ENCODE measurements at regions not wholly inside any gene's neighbourhood (a gene's known extent, or its start where the extent isn't known, plus 50 kb on each side); places are given as distances from the start of the nearest gene placed in this dataset.

GRCh38 chr2:173544641-173545363, 190.1 kb downstream of the CDCA7 start:
- TF ChIP-seq, protein P1, sequence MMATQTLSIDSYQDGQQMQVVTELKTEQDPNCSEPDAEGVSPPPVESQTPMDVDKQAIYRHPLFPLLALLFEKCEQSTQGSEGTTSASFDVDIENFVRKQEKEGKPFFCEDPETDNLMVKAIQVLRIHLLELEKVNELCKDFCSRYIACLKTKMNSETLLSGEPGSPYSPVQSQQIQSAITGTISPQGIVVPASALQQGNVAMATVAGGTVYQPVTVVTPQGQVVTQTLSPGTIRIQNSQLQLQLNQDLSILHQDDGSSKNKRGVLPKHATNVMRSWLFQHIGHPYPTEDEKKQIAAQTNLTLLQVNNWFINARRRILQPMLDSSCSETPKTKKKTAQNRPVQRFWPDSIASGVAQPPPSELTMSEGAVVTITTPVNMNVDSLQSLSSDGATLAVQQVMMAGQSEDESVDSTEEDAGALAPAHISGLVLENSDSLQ (IDR thresholded peaks at IDR 0.05): no peak
- TF ChIP-seq FOXK2 (IDR thresholded peaks at IDR 0.05): no peak
- no peak for TF ChIP-seq SUZ12 (IDR thresholded peaks at IDR 0.05)
- no peak for TF ChIP-seq TARDBP (IDR thresholded peaks at IDR 0.05)
- TF ChIP-seq BHLHE40 (IDR thresholded peaks at IDR 0.05; ENCODE audit: borderline replicate concordance): no peak
- no peak for TF ChIP-seq ELF4 (IDR thresholded peaks at IDR 0.05)
- TF ChIP-seq LEF1 (IDR thresholded peaks at IDR 0.05; ENCODE audit: borderline replicate concordance): no peak
- TF ChIP-seq CTBP1 (IDR thresholded peaks at IDR 0.05; ENCODE audit: borderline replicate concordance): no peak
- no peak for TF ChIP-seq FOXM1 (IDR thresholded peaks at IDR 0.05; ENCODE audit: borderline replicate concordance)
- TF ChIP-seq ARNT (IDR thresholded peaks at IDR 0.05): no peak
- no peak for TF ChIP-seq SP1 (IDR thresholded peaks at IDR 0.05)
- TF ChIP-seq FOXA1 (IDR thresholded peaks at IDR 0.05): no peak
- no peak for TF ChIP-seq L3MBTL2 (conservative IDR thresholded peaks at IDR 0.05)
